ENCODE measurements at regions not wholly inside any gene's neighbourhood (a gene's known extent, or its start where the extent isn't known, plus 50 kb on each side); places are given as distances from the start of the nearest gene placed in this dataset.

DNA sequence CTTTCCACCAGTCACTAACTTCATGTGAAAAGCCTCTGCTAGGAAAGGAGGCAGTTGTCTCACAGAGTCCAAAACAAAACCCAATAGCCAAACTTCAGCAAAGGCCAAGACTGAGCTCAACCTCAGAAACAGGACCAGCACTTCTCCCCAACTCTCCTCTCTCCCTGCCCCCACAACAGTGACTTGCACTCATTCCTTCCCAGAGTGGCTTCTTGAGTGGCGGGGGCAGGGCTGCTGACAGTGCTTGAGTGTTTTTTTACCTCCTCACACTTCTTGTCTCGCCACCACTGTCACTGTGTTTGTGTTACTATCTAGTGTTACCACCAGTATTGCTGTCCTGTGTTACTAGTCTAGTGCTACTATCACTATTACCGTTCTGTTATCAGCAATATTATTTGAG lies 206.8 kb downstream of the KLF6 start:
- Histone ChIP-seq H3K79me2 (ENCODE audit: control insufficient read depth, insufficient read depth, low read length) (no peaks in the 10 kb centered on the region), H3K9me3 (replicated peaks; ENCODE audit: control insufficient read depth, insufficient read depth, low read length) (no peaks in the 10 kb centered on the region), H4K20me1 (replicated peaks; ENCODE audit: control insufficient read depth, extremely low read depth, insufficient read depth, low read length) (no peaks in the 10 kb centered on the region), H3K36me3 (ENCODE audit: control insufficient read depth in 2 of 2, extremely low read depth in 1 of 2, insufficient read depth in 2 of 2, low read length in 2 of 2) (no peaks in the 10 kb centered on the region), H2AFZ (ENCODE audit: low read depth, low read length) (no peak overlapping the region), H3K4me2 (ENCODE audit: insufficient read depth, low read length) (no peak overlapping the region), H3K27me3 (ENCODE audit: control insufficient read depth in 2 of 2, insufficient read depth in 2 of 2, low read length in 2 of 2) (peaks cover 2 to 6% of the 10 kb centered on the region in 2 experiments), H3K4me1 (ENCODE audit: control insufficient read depth, extremely low read depth, insufficient read depth, low read length) (no peaks in the 10 kb centered on the region), H3K27ac (ENCODE audit: insufficient read depth, low read depth, low read length) (no peak overlapping the region), H3K9ac (replicated peaks; ENCODE audit: extremely low read depth, insufficient read depth, low read length) (no peak overlapping the region), H3K4me3 (replicated peaks in 1 of 3; ENCODE audit: insufficient read depth in 1 of 3, low read depth in 1 of 3, low read length in 3 of 3) (no peak overlapping the region), H3K9me1 (replicated peaks; ENCODE audit: control insufficient read depth, extremely low read depth, insufficient read depth, low read length) (no peaks in the 10 kb centered on the region)
- intact Hi-C loops (cut with micrococcal nuclease) (loop anchor here (1.0 kb wide), 1 partner anchor 41 kb away; no protein-coding TSS in a partner anchor), dilution Hi-C loops (cut with MboI; ENCODE audit: extremely low pct_ligation_motif_present, low sequenced_read_pairs) (no loop called here)
- no TSS peak for BruUV-seq (replicated peaks)
- TF ChIP-seq POLR2A (IDR thresholded peaks at IDR 0.05; ENCODE audit: low read depth, low read length) (no peak), EZH2 (IDR thresholded peaks at IDR 0.05; ENCODE audit: borderline replicate concordance, low read depth, low read length, severe bottlenecking) (no peak), FOS (IDR thresholded peaks at IDR 0.05; ENCODE audit: borderline replicate concordance, insufficient read depth, low read length) (no peak), POLR2AphosphoS5 (IDR thresholded peaks at IDR 0.05; ENCODE audit: insufficient read depth, low read depth, low read length) (no peak), MYC (IDR thresholded peaks at IDR 0.05; ENCODE audit: low read depth, low read length) (no peak), JUN (IDR thresholded peaks at IDR 0.05; ENCODE audit: borderline replicate concordance, insufficient read depth, insufficient read length, low read depth) (no peak), GATA2 (IDR thresholded peaks at IDR 0.05; ENCODE audit: insufficient read depth, insufficient read length, low read depth, low read length) (no peak)
- TF ChIP-seq, protein P1, sequence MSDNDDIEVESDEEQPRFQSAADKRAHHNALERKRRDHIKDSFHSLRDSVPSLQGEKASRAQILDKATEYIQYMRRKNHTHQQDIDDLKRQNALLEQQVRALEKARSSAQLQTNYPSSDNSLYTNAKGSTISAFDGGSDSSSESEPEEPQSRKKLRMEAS (IDR thresholded peaks at IDR 0.05; ENCODE audit: insufficient read depth, insufficient read length) = no peak
- TF ChIP-seq, protein P2, sequence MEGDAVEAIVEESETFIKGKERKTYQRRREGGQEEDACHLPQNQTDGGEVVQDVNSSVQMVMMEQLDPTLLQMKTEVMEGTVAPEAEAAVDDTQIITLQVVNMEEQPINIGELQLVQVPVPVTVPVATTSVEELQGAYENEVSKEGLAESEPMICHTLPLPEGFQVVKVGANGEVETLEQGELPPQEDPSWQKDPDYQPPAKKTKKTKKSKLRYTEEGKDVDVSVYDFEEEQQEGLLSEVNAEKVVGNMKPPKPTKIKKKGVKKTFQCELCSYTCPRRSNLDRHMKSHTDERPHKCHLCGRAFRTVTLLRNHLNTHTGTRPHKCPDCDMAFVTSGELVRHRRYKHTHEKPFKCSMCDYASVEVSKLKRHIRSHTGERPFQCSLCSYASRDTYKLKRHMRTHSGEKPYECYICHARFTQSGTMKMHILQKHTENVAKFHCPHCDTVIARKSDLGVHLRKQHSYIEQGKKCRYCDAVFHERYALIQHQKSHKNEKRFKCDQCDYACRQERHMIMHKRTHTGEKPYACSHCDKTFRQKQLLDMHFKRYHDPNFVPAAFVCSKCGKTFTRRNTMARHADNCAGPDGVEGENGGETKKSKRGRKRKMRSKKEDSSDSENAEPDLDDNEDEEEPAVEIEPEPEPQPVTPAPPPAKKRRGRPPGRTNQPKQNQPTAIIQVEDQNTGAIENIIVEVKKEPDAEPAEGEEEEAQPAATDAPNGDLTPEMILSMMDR (IDR thresholded peaks at IDR 0.05; ENCODE audit: extremely low read depth in 1 of 2, insufficient read depth in 1 of 2, low read depth in 1 of 2, low read length in 2 of 2) = no peak
- POLR2A ChIA-PET = no interaction called here
- DNase-seq (ENCODE audit: low read depth, low spot score) = no peak
- CTCF ChIA-PET = no interaction called here
- no peak for FAIRE-seq
